Endothelial cell of umbilical vein (primary cell): ENCODE measurements at regions not wholly inside any gene's neighbourhood (a gene's known extent, or its start where the extent isn't known, plus 50 kb on each side); places are given as distances from the start of the nearest gene placed in this dataset.

Experiments
- BruUV-seq: library from RNA; stranded (reverse); fragments of 400-500 nt; replicated peaks from 2 replicates; lab custom pipeline; 2021; lab: Mats Ljungman, UMichigan
- CTCF ChIA-PET: fragments of 300-600, 350-600 bp; sonication (Branson Sonifier 250); formaldehyde crosslinking; loops from one replicate; lab custom pipeline; 2021; ENCODE audit warnings: antibody characterized with exemption, inconsistent platforms; lab: Charles Lee
- POLR2A ChIA-PET: fragments of 300-600, 350-600 bp; sonication (Branson Sonifier 250); formaldehyde crosslinking; loops from one replicate; lab custom pipeline; 2021; ENCODE audit warnings: antibody characterized with exemption, inconsistent platforms; lab: Charles Lee
- DNase-seq: peaks from one replicate; pipeline ENCODE4 v3.0.0-alpha.2; 2011; ENCODE audit warnings: low read depth, low spot score
- FAIRE-seq: peaks from 2 replicates; lab custom pipeline; 2011; peaks lifted over from hg19 to GRCh38; lab: Jason Lieb, UNC
- H2AFZ ChIP-seq: 2 replicates; pipeline ENCODE4 v1.6.0; 2012; ENCODE audit warnings: low read depth, low read length, control low read depth, inconsistent platforms
- H3K27ac ChIP-seq: 2 replicates; pipeline ENCODE4 v1.5.1; 2011; ENCODE audit warnings: low read depth, mild to moderate bottlenecking, control low read depth, low read length, moderate library complexity; ENCODE audit not compliant: insufficient read depth
- H3K27me3 ChIP-seq, 2 experiments: 2 replicates each; pipeline versions ENCODE4 v1.6.0 to v1.6.1; 2011; ENCODE audit warnings: low read length in 2 of 2, mixed read lengths in 1 of 2; ENCODE audit not compliant: control insufficient read depth in 2 of 2, insufficient read depth in 2 of 2
- H3K36me3 ChIP-seq, 2 experiments: 2 replicates in 1 of 2; 3 replicates in 1 of 2; pipeline ENCODE4 v1.5.1; 2011; ENCODE audit warnings: low read length in 2 of 2, mild to moderate bottlenecking in 1 of 2, moderate library complexity in 1 of 2; ENCODE audit not compliant: control insufficient read depth in 2 of 2, insufficient read depth in 2 of 2; ENCODE audit errors: extremely low read depth in 1 of 2
- H3K4me1 ChIP-seq: 3 replicates; pipeline ENCODE4 v1.5.1; 2011; ENCODE audit warnings: mild to moderate bottlenecking, low read length; ENCODE audit not compliant: control insufficient read depth, insufficient read depth; ENCODE audit errors: extremely low read depth
- H3K4me2 ChIP-seq: 2 replicates; pipeline ENCODE4 v1.6.1; 2011; ENCODE audit warnings: low read length, control low read depth, mixed read lengths; ENCODE audit not compliant: insufficient read depth
- H3K4me3 ChIP-seq, 3 experiments: fragments of 200-600 bp in 1 of 3; sonication (generic), shearing (Covaris generic) in 1 of 3; replicated peaks in 1 of 3; 2 replicates each; pipeline ENCODE4 v1.5.1; 2011 to 2016; ENCODE audit warnings: control low read depth in 3 of 3, low read length in 3 of 3, mild to moderate bottlenecking in 2 of 3, inconsistent platforms in 1 of 3, low read depth in 1 of 3, moderate library complexity in 1 of 3; ENCODE audit not compliant: insufficient read depth in 1 of 3
- H3K79me2 ChIP-seq: 2 replicates; pipeline ENCODE4 v1.6.0; 2012; ENCODE audit warnings: low read length, inconsistent platforms; ENCODE audit not compliant: control insufficient read depth, insufficient read depth
- H3K9ac ChIP-seq: replicated peaks from 2 replicates; pipeline ENCODE3; 2011; ENCODE audit warnings: low read length, control low read depth; ENCODE audit not compliant: insufficient read depth; ENCODE audit errors: extremely low read depth
- H3K9me1 ChIP-seq: replicated peaks from 3 replicates; pipeline ENCODE4 v1.6.0; 2011; ENCODE audit warnings: mild to moderate bottlenecking, low read length; ENCODE audit not compliant: control insufficient read depth, insufficient read depth; ENCODE audit errors: extremely low read depth
- H3K9me3 ChIP-seq: replicated peaks from 2 replicates; pipeline ENCODE4 v1.5.1; 2012; ENCODE audit warnings: low read length, inconsistent platforms; ENCODE audit not compliant: control insufficient read depth, insufficient read depth
- H4K20me1 ChIP-seq: replicated peaks from 2 replicates; pipeline ENCODE3; 2011; ENCODE audit warnings: mild to moderate bottlenecking, low read length; ENCODE audit not compliant: control insufficient read depth, insufficient read depth; ENCODE audit errors: extremely low read depth
- CTCF ChIP-seq, 2 donors: IDR thresholded peaks; 1 replicate in 1 of 2; 2 replicates in 1 of 2; pipeline ENCODE4 v1.5.1; 2011; ENCODE audit warnings: low read length in 2 of 2, mild to moderate bottlenecking in 2 of 2, moderate library complexity in 2 of 2, control low read depth in 1 of 2, inconsistent platforms in 1 of 2, low read depth in 1 of 2; ENCODE audit not compliant: insufficient read depth in 1 of 2; ENCODE audit errors: extremely low read depth in 1 of 2
- EZH2 ChIP-seq: IDR thresholded peaks from 2 replicates; pipeline ENCODE4 v1.6.1; 2012; ENCODE audit warnings: borderline replicate concordance, low read depth, mild to moderate bottlenecking, moderate library complexity, low read length, inconsistent platforms; ENCODE audit not compliant: severe bottlenecking
- FOS ChIP-seq: IDR thresholded peaks from 2 replicates; pipeline ENCODE4 v1.6.1; 2011; ENCODE audit warnings: mild to moderate bottlenecking, low read length, moderate library complexity, borderline replicate concordance; ENCODE audit not compliant: insufficient read depth
- GATA2 ChIP-seq: IDR thresholded peaks from 2 replicates; pipeline ENCODE4 v1.7.0; 2011; ENCODE audit warnings: low read depth, mild to moderate bottlenecking, moderate library complexity, mixed read lengths, low read length; ENCODE audit not compliant: insufficient read length, insufficient read depth
- JUN ChIP-seq: IDR thresholded peaks from 2 replicates; pipeline ENCODE4 v1.6.1; 2011; ENCODE audit warnings: borderline replicate concordance, low read depth; ENCODE audit not compliant: insufficient read length, insufficient read depth
- MAX ChIP-seq: IDR thresholded peaks from 2 replicates; pipeline ENCODE4 v1.6.1; 2011; ENCODE audit not compliant: insufficient read depth, insufficient read length
- MYC ChIP-seq: IDR thresholded peaks from one replicate; pipeline ENCODE4 v1.6.1; 2011; ENCODE audit warnings: mild to moderate bottlenecking, low read depth, low read length
- POLR2A ChIP-seq: IDR thresholded peaks from 2 replicates; pipeline ENCODE4 v1.6.1; 2012; ENCODE audit warnings: low read depth, mild to moderate bottlenecking, control low read depth, low read length
- POLR2AphosphoS5 ChIP-seq: IDR thresholded peaks from 2 replicates; pipeline ENCODE4 v1.6.1; 2012; ENCODE audit warnings: low read depth, mild to moderate bottlenecking, control low read depth, low read length, moderate library complexity; ENCODE audit not compliant: insufficient read depth
- dilution Hi-C: fragments of 300-500 bp; cut with MboI; formaldehyde crosslinking; loops from one replicate; pipeline ENCODE4 v1.15.0; 2019; ENCODE audit warnings: low sequenced_read_pairs; ENCODE audit not compliant: extremely low pct_ligation_motif_present
- intact Hi-C: fragments of 100-400 bp; cut with micrococcal nuclease; formaldehyde crosslinking; loops from one replicate; pipeline ENCODE4 v1.10.0; 2022

GRCh38 chr2:75327334-75327733 lies 128.0 kb upstream of the TACR1 start:
- Histone ChIP-seq H3K36me3 (no peaks in the 10 kb centered on the region), H3K9ac (no peak overlapping the region), H3K27me3 (no peaks in the 10 kb centered on the region), H3K79me2 (no peaks in the 10 kb centered on the region), H2AFZ (no peak overlapping the region), H3K4me2 (no peak overlapping the region), H4K20me1 (no peaks in the 10 kb centered on the region), H3K9me1 (no peaks in the 10 kb centered on the region), H3K27ac (no peak overlapping the region), H3K4me1 (no peaks in the 10 kb centered on the region), H3K9me3 (no peaks in the 10 kb centered on the region), H3K4me3 (no peak overlapping the region)
- POLR2A ChIA-PET: no interaction called here
- no peak for FAIRE-seq
- dilution Hi-C loops (no loop called here), intact Hi-C loops (no loop called here)
- no peak for DNase-seq
- CTCF ChIA-PET: no interaction called here
- no TSS peak for BruUV-seq
- TF ChIP-seq CTCF (IDR thresholded peaks at IDR 0.05; ENCODE audit: extremely low read depth in 1 of 2, insufficient read depth in 1 of 2, low read depth in 1 of 2, low read length in 2 of 2) (no peak), FOS (no peak), JUN (no peak), GATA2 (no peak), EZH2 (no peak), POLR2AphosphoS5 (no peak), MYC (no peak), POLR2A (no peak), MAX (no peak)
